ENCODE measurements at regions not wholly inside any gene's neighbourhood (a gene's known extent, or its start where the extent isn't known, plus 50 kb on each side); places are given as distances from the start of the nearest gene placed in this dataset.

- 65% methylated on average over 4 of the region's 4 CpGs for WGBS (ENCODE audit: insufficient coverage)
- intact Hi-C loops (cut with micrococcal nuclease) = loop anchor here (1.0 to 10.0 kb wide), 6 partner anchors 16 to 427 kb away; partner anchors contain the start of genes CBX3, HNRNPA2B1, NFE2L3 and SNX10
- H3K4me3 ChIP-seq (ENCODE audit: control extremely low read depth in 1 of 5, extremely low read depth in 1 of 5, insufficient read depth in 1 of 5, low read depth in 2 of 5, low read length in 4 of 5) = peak overlapping the region in 1 of 5 experiments; percentile 12
- ChIA-PET POLR2A (interaction anchor here (1.1 to 1.3 kb wide), 5 partner anchors 14 to 432 kb away, joined by 3 to 7 read pairs (median 4); partner anchors contain the start of gene CBX3), CTCF (interaction anchor here (0.7 to 1.6 kb wide), 6 partner anchors 8 to 231 kb away, joined by 3 to 4 read pairs (median 3); no protein-coding TSS in a partner anchor)
- H3K9ac ChIP-seq (ENCODE audit: low read length) = no peak overlapping the region
- H3K4me1 Mint-ChIP-seq = peaks cover 39% of the 10 kb centered on the region
- no peaks in the 10 kb centered on the region for H3K9me3 Mint-ChIP-seq (ENCODE audit: insufficient read depth)
- H3K27me3 ChIP-seq (replicated peaks in 1 of 4; ENCODE audit: control extremely low read depth in 1 of 4, control insufficient read depth in 3 of 4, insufficient read depth in 4 of 4, low read length in 3 of 4) = peaks cover 0 to 28% (median 8%) of the 10 kb centered on the region in 4 experiments
- H4K20me1 ChIP-seq (ENCODE audit: control insufficient read depth, insufficient read depth, low read length, poor library complexity, severe bottlenecking) = no peaks in the 10 kb centered on the region
- no peak for ATAC-seq (ENCODE audit: low read depth)
- H3K4me1 ChIP-seq (ENCODE audit: control insufficient read depth in 2 of 2, insufficient read depth in 2 of 2, low read length in 2 of 2) = peaks cover 30 to 42% of the 10 kb centered on the region in 2 donors
- no peaks in the 10 kb centered on the region for H3K36me3 ChIP-seq (replicated peaks in 1 of 2; ENCODE audit: control extremely low read depth in 1 of 2, control insufficient read depth in 1 of 2, extremely low read depth in 1 of 2, insufficient read depth in 2 of 2, low read length in 1 of 2)
- H3K4me2 ChIP-seq (replicated peaks; ENCODE audit: low read depth, low read length, poor library complexity, severe bottlenecking) = peak overlapping the region; percentile 57
- TF ChIP-seq, protein P1, sequence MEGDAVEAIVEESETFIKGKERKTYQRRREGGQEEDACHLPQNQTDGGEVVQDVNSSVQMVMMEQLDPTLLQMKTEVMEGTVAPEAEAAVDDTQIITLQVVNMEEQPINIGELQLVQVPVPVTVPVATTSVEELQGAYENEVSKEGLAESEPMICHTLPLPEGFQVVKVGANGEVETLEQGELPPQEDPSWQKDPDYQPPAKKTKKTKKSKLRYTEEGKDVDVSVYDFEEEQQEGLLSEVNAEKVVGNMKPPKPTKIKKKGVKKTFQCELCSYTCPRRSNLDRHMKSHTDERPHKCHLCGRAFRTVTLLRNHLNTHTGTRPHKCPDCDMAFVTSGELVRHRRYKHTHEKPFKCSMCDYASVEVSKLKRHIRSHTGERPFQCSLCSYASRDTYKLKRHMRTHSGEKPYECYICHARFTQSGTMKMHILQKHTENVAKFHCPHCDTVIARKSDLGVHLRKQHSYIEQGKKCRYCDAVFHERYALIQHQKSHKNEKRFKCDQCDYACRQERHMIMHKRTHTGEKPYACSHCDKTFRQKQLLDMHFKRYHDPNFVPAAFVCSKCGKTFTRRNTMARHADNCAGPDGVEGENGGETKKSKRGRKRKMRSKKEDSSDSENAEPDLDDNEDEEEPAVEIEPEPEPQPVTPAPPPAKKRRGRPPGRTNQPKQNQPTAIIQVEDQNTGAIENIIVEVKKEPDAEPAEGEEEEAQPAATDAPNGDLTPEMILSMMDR (IDR thresholded peaks at IDR 0.05) = no peak
- TF ChIP-seq EZH2 (IDR thresholded peaks at IDR 0.05; ENCODE audit: borderline replicate concordance, insufficient read depth, low read depth, low read length, poor library complexity, severe bottlenecking) = no peak
- peak overlapping the region; percentile 21 for H2AFZ ChIP-seq (ENCODE audit: insufficient read depth, low read depth, low read length, poor library complexity, severe bottlenecking)
- peaks cover 16% of the 10 kb centered on the region for H3K27me3 Mint-ChIP-seq
- H3K79me2 ChIP-seq (ENCODE audit: control insufficient read depth, insufficient read depth, low read length) = no peaks in the 10 kb centered on the region
- peaks cover 0 to 8% (median 0%) of the 10 kb centered on the region in 3 donors for H3K9me3 ChIP-seq (ENCODE audit: control extremely low read depth in 1 of 3, control insufficient read depth in 2 of 3, insufficient read depth in 1 of 3, low read length in 2 of 3)
- H3K27ac Mint-ChIP-seq = peak overlapping the region; percentile 83
- DNase-seq = peak; percentile 36
- H3K27ac ChIP-seq (ENCODE audit: low read length in 2 of 2) = peak overlapping the region; percentile 57 to 75
- H3K4me3 Mint-ChIP-seq = peak overlapping the region; percentile 78
Measured at GRCh38 chr7:25967278-25968204, 184.5 kb upstream of the NFE2L3 start.
